ENCODE measurements at regions not wholly inside any gene's neighbourhood (a gene's known extent, or its start where the extent isn't known, plus 50 kb on each side); places are given as distances from the start of the nearest gene placed in this dataset.

- TF ChIP-seq YY1 (IDR thresholded peaks at IDR 0.05; ENCODE audit: low read depth, low read length) (no peak), SIN3A (IDR thresholded peaks at IDR 0.05; ENCODE audit: low read depth, low read length) (no peak), NRF1 (conservative IDR thresholded peaks at IDR 0.05; ENCODE audit: low read depth, low read length) (no peak), MEF2B (IDR thresholded peaks at IDR 0.05; ENCODE audit: partially characterized antibody, poor library complexity, severe bottlenecking) (no peak)
- TF ChIP-seq, protein P1, sequence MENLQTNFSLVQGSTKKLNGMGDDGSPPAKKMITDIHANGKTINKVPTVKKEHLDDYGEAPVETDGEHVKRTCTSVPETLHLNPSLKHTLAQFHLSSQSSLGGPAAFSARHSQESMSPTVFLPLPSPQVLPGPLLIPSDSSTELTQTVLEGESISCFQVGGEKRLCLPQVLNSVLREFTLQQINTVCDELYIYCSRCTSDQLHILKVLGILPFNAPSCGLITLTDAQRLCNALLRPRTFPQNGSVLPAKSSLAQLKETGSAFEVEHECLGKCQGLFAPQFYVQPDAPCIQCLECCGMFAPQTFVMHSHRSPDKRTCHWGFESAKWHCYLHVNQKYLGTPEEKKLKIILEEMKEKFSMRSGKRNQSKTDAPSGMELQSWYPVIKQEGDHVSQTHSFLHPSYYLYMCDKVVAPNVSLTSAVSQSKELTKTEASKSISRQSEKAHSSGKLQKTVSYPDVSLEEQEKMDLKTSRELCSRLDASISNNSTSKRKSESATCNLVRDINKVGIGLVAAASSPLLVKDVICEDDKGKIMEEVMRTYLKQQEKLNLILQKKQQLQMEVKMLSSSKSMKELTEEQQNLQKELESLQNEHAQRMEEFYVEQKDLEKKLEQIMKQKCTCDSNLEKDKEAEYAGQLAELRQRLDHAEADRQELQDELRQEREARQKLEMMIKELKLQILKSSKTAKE (IDR thresholded peaks at IDR 0.05; ENCODE audit: low read depth, poor library complexity, severe bottlenecking): no peak
Measured at GRCh38 chr3:165393461-165393860, 197.3 kb upstream of the SLITRK3 start (continued).

DNA sequence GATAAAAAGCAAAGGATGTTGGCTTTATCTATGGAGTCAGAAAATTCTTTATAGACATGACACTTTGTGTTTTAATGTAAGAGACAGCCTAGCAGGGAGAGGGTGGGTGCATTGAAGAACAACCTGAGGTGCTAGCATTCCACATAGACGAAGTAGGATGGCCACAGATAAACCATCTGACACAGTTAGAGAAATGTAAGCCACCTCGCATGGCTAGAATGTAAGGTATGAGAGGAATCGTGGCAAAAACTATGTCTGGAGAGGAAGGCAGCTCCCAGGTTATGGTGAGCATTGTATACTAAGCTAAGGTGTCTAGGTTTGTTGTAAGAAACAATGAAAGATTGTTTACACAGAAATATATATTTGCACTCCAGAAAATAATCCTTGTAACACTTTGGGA, 194.0 kb upstream of the SLITRK3 start:
- H3K4me2 ChIP-seq (ENCODE audit: control insufficient read depth, insufficient read depth): no peak overlapping the region
- H4K20me1 ChIP-seq (ENCODE audit: control insufficient read depth, insufficient read depth): no peaks in the 10 kb centered on the region
- no peak for TF ChIP-seq SP1 (IDR thresholded peaks at IDR 0.05; ENCODE audit: low read depth, low read length)
- no peak overlapping the region for H3K4me3 ChIP-seq
- intact Hi-C loops (cut with micrococcal nuclease; ENCODE audit: unreplicated experiment) (no loop called here), in situ Hi-C loops (cut with MboI) (no loop called here)
- H3K27me3 ChIP-seq (replicated peaks in 1 of 2; ENCODE audit: control insufficient read depth in 2 of 2, insufficient read depth in 2 of 2, low read length in 1 of 2): no peaks in the 10 kb centered on the region
- no peaks in the 10 kb centered on the region for H3K4me1 ChIP-seq (ENCODE audit: control insufficient read depth, insufficient read depth, low read length)
- RAD21 ChIA-PET (ENCODE audit: unreplicated experiment): no interaction called here
- H3K79me2 ChIP-seq (ENCODE audit: control insufficient read depth, insufficient read depth, low read length): no peaks in the 10 kb centered on the region
- POLR2A ChIA-PET: no interaction called here
- H3K9me3 ChIP-seq (replicated peaks; ENCODE audit: control insufficient read depth, insufficient read depth, low read length): no peaks in the 10 kb centered on the region
- 18% methylated on average over 3 of the region's 3 CpGs for WGBS (ENCODE audit: insufficient coverage, insufficient replicate concordance, low lambda C conversion rate, missing lambda C conversion rate)
- no peak overlapping the region for H3K27ac ChIP-seq (ENCODE audit: control insufficient read depth, insufficient read depth)
- H2AFZ ChIP-seq (ENCODE audit: control insufficient read depth, low read depth, low read length): no peak overlapping the region
- no peaks in the 10 kb centered on the region for H3K36me3 ChIP-seq (ENCODE audit: control insufficient read depth in 2 of 2, insufficient read depth in 2 of 2, low read length in 1 of 2)
- FAIRE-seq: no peak
- CTCF ChIA-PET: interaction anchor here (1.0 kb wide), 1 partner anchor 622 kb away, joined by 3 read pairs; no protein-coding TSS in a partner anchor
- BruUV-seq (replicated peaks): no TSS peak
- SMC1A ChIA-PET (ENCODE audit: uncharacterized antibody, unreplicated experiment): interaction anchor here (0.7 kb wide), 1 partner anchor 78 kb away, joined by 3 read pairs; no protein-coding TSS in a partner anchor
- no peak for DNase-seq (ENCODE audit: low read depth, low spot score)
- no peak overlapping the region for H3K9ac ChIP-seq (ENCODE audit: control insufficient read depth, insufficient read depth, low read length)
- no peak for ATAC-seq

All from GM12878 (cell line).